ENCODE measurements at regions not wholly inside any gene's neighbourhood (a gene's known extent, or its start where the extent isn't known, plus 50 kb on each side); places are given as distances from the start of the nearest gene placed in this dataset.

- no peaks in the 10 kb centered on the region for H3K36me3 Mint-ChIP-seq
- WGBS (ENCODE audit: insufficient coverage): 88% methylated on average over 1 of the region's 1 CpG
These were observed 508.7 kb upstream of the FAM98A start for GRCh38 chr2:34107811-34108210.

GRCh38 chr2:34105006-34105767 lies 506.1 kb upstream of the FAM98A start:
- Histone ChIP-seq H3K9ac (ENCODE audit: insufficient read depth, low read length, poor library complexity, severe bottlenecking) (no peak overlapping the region), H3K27ac (ENCODE audit: low read depth in 1 of 2, low read length in 2 of 2) (no peak overlapping the region), H4K20me1 (ENCODE audit: insufficient read depth, low read length) (no peaks in the 10 kb centered on the region), H3K4me2 (replicated peaks; ENCODE audit: extremely low read depth, low read length, poor library complexity, severe bottlenecking) (no peak overlapping the region), H3K4me1 (ENCODE audit: control insufficient read depth in 1 of 2, insufficient read depth in 2 of 2, low read length in 2 of 2) (no peaks in the 10 kb centered on the region), H3K4me3 (replicated peaks in 1 of 3; ENCODE audit: low read depth in 2 of 3, low read length in 3 of 3) (no peak overlapping the region), H3K9me3 (replicated peaks in 1 of 2; ENCODE audit: control insufficient read depth in 1 of 2, insufficient read depth in 1 of 2, low read length in 2 of 2) (no peaks in the 10 kb centered on the region), H3K27me3 (ENCODE audit: control insufficient read depth in 2 of 2, insufficient read depth in 2 of 2, low read length in 2 of 2) (no peaks in the 10 kb centered on the region), H3K36me3 (replicated peaks in 1 of 2; ENCODE audit: control insufficient read depth in 1 of 2, insufficient read depth in 2 of 2, low read length in 2 of 2) (no peaks in the 10 kb centered on the region), H3K79me2 (ENCODE audit: insufficient read depth, low read length) (no peaks in the 10 kb centered on the region), H2AFZ (ENCODE audit: insufficient read depth, low read depth, low read length, poor library complexity, severe bottlenecking) (no peak overlapping the region)
- Mint-ChIP-seq H3K9me3 (peaks cover 0 to 2% (median 0%) of the 10 kb centered on the region in 7 donors), H3K4me1 (no peaks in the 10 kb centered on the region), H3K27me3 (ENCODE audit: low read depth in 3 of 3) (peaks cover 0 to 3% (median 0%) of the 10 kb centered on the region in 3 donors), H3K4me3 (no peak overlapping the region), H3K27ac (no peak overlapping the region), H3K36me3 (no peaks in the 10 kb centered on the region)
- no peak for DNase-seq
- intact Hi-C loops (cut with micrococcal nuclease): no loop called here
- WGBS (ENCODE audit: insufficient coverage): no CpG with 5 or more reads among the region's 5 CpGs
- TF ChIP-seq CTCF (IDR thresholded peaks at IDR 0.05): no peak

More at GRCh38 chr2:34107811-34108210, 508.7 kb upstream of the FAM98A start:
- no peak for DNase-seq
- no peaks in the 10 kb centered on the region for H3K9me3 ChIP-seq (replicated peaks in 1 of 2; ENCODE audit: control insufficient read depth in 1 of 2, insufficient read depth in 1 of 2, low read length in 2 of 2)
- no peak overlapping the region for H2AFZ ChIP-seq (ENCODE audit: insufficient read depth, low read depth, low read length, poor library complexity, severe bottlenecking)
- Mint-ChIP-seq H3K4me1 (no peaks in the 10 kb centered on the region), H3K4me3 (no peak overlapping the region), H3K9me3 (peaks cover 0 to 2% (median 0%) of the 10 kb centered on the region in 7 donors), H3K27me3 (ENCODE audit: low read depth in 3 of 3) (peaks cover 0 to under 1% (median 0%) of the 10 kb centered on the region in 3 donors), H3K27ac (no peak overlapping the region)
- no peaks in the 10 kb centered on the region for H3K36me3 ChIP-seq (replicated peaks in 1 of 2; ENCODE audit: control insufficient read depth in 1 of 2, insufficient read depth in 2 of 2, low read length in 2 of 2)
- no peak overlapping the region for H3K4me3 ChIP-seq (replicated peaks in 1 of 3; ENCODE audit: low read depth in 2 of 3, low read length in 3 of 3)
- H3K4me2 ChIP-seq (replicated peaks; ENCODE audit: extremely low read depth, low read length, poor library complexity, severe bottlenecking): no peak overlapping the region
- H3K9ac ChIP-seq (ENCODE audit: insufficient read depth, low read length, poor library complexity, severe bottlenecking): no peak overlapping the region
- H3K27ac ChIP-seq (ENCODE audit: low read depth in 1 of 2, low read length in 2 of 2): no peak overlapping the region
- no peak for TF ChIP-seq CTCF (IDR thresholded peaks at IDR 0.05)
- intact Hi-C loops (cut with micrococcal nuclease): no loop called here
- H3K4me1 ChIP-seq (ENCODE audit: control insufficient read depth in 1 of 2, insufficient read depth in 2 of 2, low read length in 2 of 2): no peaks in the 10 kb centered on the region
- no peaks in the 10 kb centered on the region for H3K79me2 ChIP-seq (ENCODE audit: insufficient read depth, low read length)
- H3K27me3 ChIP-seq (ENCODE audit: control insufficient read depth in 2 of 2, insufficient read depth in 2 of 2, low read length in 2 of 2): no peaks in the 10 kb centered on the region
- no peaks in the 10 kb centered on the region for H4K20me1 ChIP-seq (ENCODE audit: insufficient read depth, low read length)

Measured in CD14-positive monocyte (primary cell).